Stimulated activated CD4-positive, alpha-beta T cell treated with anti-CD3 and anti-CD28 coated beads, Interleukin-4, amount 100 ng/mL, for 1 hour (primary cell): ENCODE measurements at regions not wholly inside any gene's neighbourhood (a gene's known extent, or its start where the extent isn't known, plus 50 kb on each side); places are given as distances from the start of the nearest gene placed in this dataset.

Source experiments
- DNase-seq: peaks from one replicate; pipeline ENCODE4 v3.0.0-alpha.2; 2020

- DNase-seq = no peak
These were observed 1259.0 kb downstream of the ZPLD1 start for GRCh38 chr3:103693831-103694230.

GRCh38 chr3:103698646-103699045, 1263.8 kb downstream of the ZPLD1 start:
- DNase-seq = no peak

- DNase-seq = no peak
These were observed 1264.4 kb downstream of the ZPLD1 start for GRCh38 chr3:103699228-103699627.

- DNase-seq = no peak
These were observed 1270.8 kb downstream of the ZPLD1 start for GRCh38 chr3:103705641-103706040.

- no peak for DNase-seq
These were observed 1271.9 kb downstream of the ZPLD1 start for GRCh38 chr3:103706671-103707070.

GRCh38 chr3:103711670-103712069, 1276.9 kb downstream of the ZPLD1 start:
- no peak for DNase-seq

GRCh38 chr3:103712320-103713008, 1277.6 kb downstream of the ZPLD1 start:
- no peak for DNase-seq

- no peak for DNase-seq
These were observed 1294.7 kb downstream of the ZPLD1 start for GRCh38 chr3:103729547-103729946.

- no peak for DNase-seq
These were observed 1295.9 kb downstream of the ZPLD1 start for GRCh38 chr3:103730744-103731143.

- no peak for DNase-seq
These were observed 1318.2 kb downstream of the ZPLD1 start for GRCh38 chr3:103752986-103753385.

GRCh38 chr3:103767635-103768034, 1332.8 kb downstream of the ZPLD1 start:
- no peak for DNase-seq

- DNase-seq = no peak
These were observed 1350.2 kb downstream of the ZPLD1 start for GRCh38 chr3:103785017-103785416.

GRCh38 chr3:103785537-103785936, 1350.7 kb downstream of the ZPLD1 start:
- no peak for DNase-seq

- no peak for DNase-seq
These were observed 1351.5 kb downstream of the ZPLD1 start for GRCh38 chr3:103786296-103786695.

GRCh38 chr3:103787164-103787871, 1352.5 kb downstream of the ZPLD1 start:
- DNase-seq = no peak

GRCh38 chr3:103787879-103788278, 1353.1 kb downstream of the ZPLD1 start:
- no peak for DNase-seq

GRCh38 chr3:103791786-103792515, 1357.1 kb downstream of the ZPLD1 start:
- DNase-seq = no peak

- DNase-seq = no peak
These were observed 1359.8 kb downstream of the ZPLD1 start for GRCh38 chr3:103794656-103795055.

- DNase-seq = no peak
These were observed 1361.3 kb downstream of the ZPLD1 start for GRCh38 chr3:103796068-103796467.

GRCh38 chr3:103803787-103804186, 1369.0 kb downstream of the ZPLD1 start:
- DNase-seq = no peak

- no peak for DNase-seq
These were observed 1375.4 kb downstream of the ZPLD1 start for GRCh38 chr3:103810167-103810566.

GRCh38 chr3:103813955-103814354, 1379.1 kb downstream of the ZPLD1 start:
- DNase-seq = no peak

GRCh38 chr3:103818398-103818797, 1383.6 kb downstream of the ZPLD1 start:
- no peak for DNase-seq

GRCh38 chr3:103818800-103819199, 1384.0 kb downstream of the ZPLD1 start:
- DNase-seq = no peak
